SW480 (cell line): ENCODE measurements at regions not wholly inside any gene's neighbourhood (a gene's known extent, or its start where the extent isn't known, plus 50 kb on each side); places are given as distances from the start of the nearest gene placed in this dataset.

Experiments
- DNase-seq: peaks from one replicate; pipeline ENCODE4 v3.0.0-alpha.2; 2016; ENCODE audit warnings: low spot score

DNA sequence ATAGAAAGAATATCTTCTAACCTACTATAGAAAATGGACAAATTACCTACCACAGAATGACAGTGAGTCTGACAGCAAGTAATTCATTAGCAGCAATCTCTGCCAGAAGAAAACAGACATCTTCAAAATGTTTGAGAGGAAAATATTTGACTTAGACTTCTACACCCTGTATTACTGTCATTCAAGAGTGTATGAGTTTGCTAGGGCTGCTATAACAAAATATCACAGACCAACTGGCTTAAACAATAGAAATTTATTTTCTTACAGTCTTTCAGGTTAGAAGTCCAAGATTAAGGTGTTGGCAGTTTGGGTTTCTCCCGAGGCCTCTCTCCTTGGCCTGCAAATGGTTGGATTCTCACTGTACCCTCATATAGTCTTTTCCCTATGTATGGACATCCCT, 52.9 kb upstream of the FGGY start:
- no peak for DNase-seq

DNA sequence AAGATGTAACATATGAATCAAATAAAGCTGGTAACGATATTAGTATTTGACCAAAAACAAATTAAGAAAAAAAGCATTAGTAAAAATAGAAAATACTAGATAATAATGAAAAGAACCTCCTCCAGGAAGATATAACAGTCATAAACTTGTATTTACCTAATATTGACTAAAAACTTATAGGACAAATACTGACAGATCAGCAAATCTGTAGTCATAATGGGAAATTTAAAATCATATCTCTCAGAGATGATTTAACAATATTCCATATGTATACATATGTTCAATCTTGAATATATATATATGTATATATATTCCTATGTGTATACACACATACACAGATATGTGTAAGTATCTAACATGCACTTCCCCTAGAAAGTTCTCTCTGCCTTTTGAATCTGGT, 52.0 kb upstream of the FGGY start:
- DNase-seq, result no peak
